Germinal center (tissue), 1 donor: ENCODE measurements at regions not wholly inside any gene's neighbourhood (a gene's known extent, or its start where the extent isn't known, plus 50 kb on each side); places are given as distances from the start of the nearest gene placed in this dataset.

ENCODE experiments used
- DNase-seq: peaks from one replicate; pipeline ENCODE4 v3.0.0; 2012; ENCODE audit warnings: mixed read lengths, low spot score

GRCh38 chr6:137353842-137354397 lies 134.7 kb upstream of the IFNGR1 start:
- no peak for DNase-seq

GRCh38 chr6:137353346-137353745 lies 134.2 kb upstream of the IFNGR1 start:
- DNase-seq, result no peak

GRCh38 chr6:137352859-137353258 lies 133.7 kb upstream of the IFNGR1 start:
- DNase-seq, result no peak

GRCh38 chr6:137351890-137352289 lies 132.7 kb upstream of the IFNGR1 start:
- DNase-seq, result no peak

- no peak for DNase-seq
Measured at GRCh38 chr6:137350857-137351256, 131.7 kb upstream of the IFNGR1 start.

GRCh38 chr6:137349856-137350830 lies 131.0 kb upstream of the IFNGR1 start:
- DNase-seq, result no peak

GRCh38 chr6:137348777-137349176 lies 129.6 kb upstream of the IFNGR1 start:
- DNase-seq, result no peak

GRCh38 chr6:137343241-137343640 lies 124.1 kb upstream of the IFNGR1 start:
- no peak for DNase-seq

- no peak for DNase-seq
Measured at GRCh38 chr6:137342607-137343190, 123.5 kb upstream of the IFNGR1 start.

- peak; percentile 39 for DNase-seq
Measured at GRCh38 chr6:137341681-137342195, 122.6 kb upstream of the IFNGR1 start.

GRCh38 chr6:137339929-137340559 lies 120.9 kb upstream of the IFNGR1 start:
- no peak for DNase-seq

- DNase-seq, result no peak
Measured at GRCh38 chr6:137334884-137335283, 115.7 kb upstream of the IFNGR1 start.

- DNase-seq, result no peak
Measured at GRCh38 chr6:137334094-137334493, 114.9 kb upstream of the IFNGR1 start.

- no peak for DNase-seq
Measured at GRCh38 chr6:137332637-137333280, 113.6 kb upstream of the IFNGR1 start.

- no peak for DNase-seq
Measured at GRCh38 chr6:137323860-137324259, 104.7 kb upstream of the IFNGR1 start.

GRCh38 chr6:137320271-137320670 lies 101.1 kb upstream of the IFNGR1 start:
- no peak for DNase-seq

- no peak for DNase-seq
Measured at GRCh38 chr6:137316626-137317025, 97.4 kb upstream of the IFNGR1 start.

- DNase-seq, result no peak
Measured at GRCh38 chr6:137315081-137315480, 95.9 kb upstream of the IFNGR1 start.

- DNase-seq, result peak; percentile 62
Measured at GRCh38 chr6:137313928-137314855, 95.0 kb upstream of the IFNGR1 start.

- no peak for DNase-seq
Measured at GRCh38 chr6:137313211-137313610, 94.0 kb upstream of the IFNGR1 start.

- DNase-seq, result no peak
Measured at GRCh38 chr6:137311940-137312339, 92.8 kb upstream of the IFNGR1 start.
